ENCODE measurements at regions not wholly inside any gene's neighbourhood (a gene's known extent, or its start where the extent isn't known, plus 50 kb on each side); places are given as distances from the start of the nearest gene placed in this dataset.
A peak's percentile ranks its signal among the peaks of the same experiment; 100 is the strongest.

DNA sequence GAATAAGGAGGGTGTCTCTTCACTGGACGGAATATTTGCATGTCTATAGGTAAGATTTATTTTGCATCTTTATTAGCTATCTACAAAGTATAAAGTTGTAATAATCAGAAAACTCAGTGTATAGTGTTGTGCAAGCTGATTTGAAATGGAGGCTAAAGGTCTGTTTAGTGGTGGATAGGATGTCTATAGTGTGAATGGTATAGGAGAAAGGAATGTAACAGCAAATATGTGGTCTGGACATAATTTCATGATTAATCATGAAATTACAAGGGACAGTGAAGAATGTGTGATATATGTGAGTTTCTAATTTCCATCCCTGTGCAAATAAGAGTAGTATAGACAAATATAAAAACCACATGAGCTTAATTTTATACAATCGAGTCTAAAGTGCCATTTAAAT, 79.3 kb upstream of the CAMK2D start:
- H3K36me3 Mint-ChIP-seq (ENCODE audit: low read depth) = no peaks in the 10 kb centered on the region
- ChIA-PET POLR2A (no interaction called here), CTCF (interaction anchor here (0.8 kb wide), 1 partner anchor 10 kb away, joined by 3 read pairs; no protein-coding TSS in a partner anchor)
- H3K9me3 Mint-ChIP-seq = no peaks in the 10 kb centered on the region
- no peak overlapping the region for H3K4me3 Mint-ChIP-seq
- H3K27ac Mint-ChIP-seq = no peak overlapping the region
- peaks cover 3% of the 10 kb centered on the region for H3K27me3 Mint-ChIP-seq
- H3K4me1 Mint-ChIP-seq (ENCODE audit: low read depth) = peaks cover 7% of the 10 kb centered on the region
- ATAC-seq (no peak), DNase-seq (no peak)
- no peak for TF ChIP-seq CTCF (IDR thresholded peaks at IDR 0.05)
- intact Hi-C loops (cut with micrococcal nuclease) = no loop called here

DNA sequence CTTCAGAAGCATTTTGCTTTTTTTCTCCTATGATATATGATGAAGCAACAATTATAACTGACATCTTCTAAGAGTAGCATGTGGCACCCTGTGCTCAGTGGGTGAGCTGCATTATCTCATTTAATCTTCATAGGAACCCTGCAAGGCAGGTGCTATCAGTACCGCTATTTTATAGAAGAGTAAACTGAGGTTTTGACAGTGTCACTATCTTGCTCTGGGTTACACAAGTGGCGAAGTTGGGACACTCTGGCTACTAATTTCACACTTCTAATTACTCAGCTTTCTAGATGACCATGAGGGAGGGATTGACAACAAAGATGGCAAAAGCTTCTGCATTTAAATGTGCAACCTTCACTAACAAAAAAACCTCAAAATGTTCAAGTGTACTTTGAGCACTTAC, 76.9 kb upstream of the CAMK2D start:
- DNase-seq (no peak), ATAC-seq (no peak)
- H3K9me3 Mint-ChIP-seq = no peaks in the 10 kb centered on the region
- H3K4me1 Mint-ChIP-seq (ENCODE audit: low read depth) = peaks cover 7% of the 10 kb centered on the region
- intact Hi-C loops (cut with micrococcal nuclease) = no loop called here
- CTCF ChIA-PET = interaction anchor here (1.1 to 1.8 kb wide), 2 partner anchors 13 to 443 kb away, joined by 5 to 7 read pairs; no protein-coding TSS in a partner anchor
- no peaks in the 10 kb centered on the region for H3K36me3 Mint-ChIP-seq (ENCODE audit: low read depth)
- H3K27me3 Mint-ChIP-seq = peaks cover 3% of the 10 kb centered on the region
- TF ChIP-seq CTCF (IDR thresholded peaks at IDR 0.05) = no peak
- H3K4me3 Mint-ChIP-seq = no peak overlapping the region
- no peak overlapping the region for H3K27ac Mint-ChIP-seq
- POLR2A ChIA-PET = no interaction called here

GRCh38 chr4:113837397-113837796, 75.9 kb upstream of the CAMK2D start:
- no peaks in the 10 kb centered on the region for H3K36me3 Mint-ChIP-seq (ENCODE audit: low read depth)
- CTCF ChIA-PET = interaction anchor here (1.1 to 1.8 kb wide), 2 partner anchors 12 to 30 kb away, joined by 3 to 7 read pairs; no protein-coding TSS in a partner anchor
- no peak for DNase-seq
- H3K4me3 Mint-ChIP-seq = no peak overlapping the region
- H3K9me3 Mint-ChIP-seq = no peaks in the 10 kb centered on the region
- intact Hi-C loops (cut with micrococcal nuclease) = no loop called here
- peak; percentile 51 for ATAC-seq
- POLR2A ChIA-PET = interaction anchor here (0.6 kb wide), 1 partner anchor 12 kb away, joined by 3 read pairs; no protein-coding TSS in a partner anchor
- H3K27me3 Mint-ChIP-seq = peaks cover 3% of the 10 kb centered on the region
- H3K4me1 Mint-ChIP-seq (ENCODE audit: low read depth) = peaks cover 7% of the 10 kb centered on the region
- TF ChIP-seq CTCF (IDR thresholded peaks at IDR 0.05) = no peak
- no peak overlapping the region for H3K27ac Mint-ChIP-seq

GRCh38 chr4:113835005-113835404, 73.5 kb upstream of the CAMK2D start:
- Mint-ChIP-seq H3K27me3 (peaks cover 6% of the 10 kb centered on the region), H3K4me1 (ENCODE audit: low read depth) (peaks cover 12% of the 10 kb centered on the region)

GRCh38 chr4:113834298-113834697, 72.8 kb upstream of the CAMK2D start:
- ChIA-PET POLR2A (interaction anchor here (0.6 kb wide), 1 partner anchor 51 kb away, joined by 3 read pairs; no protein-coding TSS in a partner anchor), CTCF (no interaction called here)
- Mint-ChIP-seq H3K4me1 (ENCODE audit: low read depth) (peaks cover 12% of the 10 kb centered on the region), H3K4me3 (no peak overlapping the region), H3K27me3 (peaks cover 4% of the 10 kb centered on the region), H3K27ac (no peak overlapping the region), H3K9me3 (no peaks in the 10 kb centered on the region), H3K36me3 (ENCODE audit: low read depth) (no peaks in the 10 kb centered on the region)
- ATAC-seq (no peak), DNase-seq (no peak)
- intact Hi-C loops (cut with micrococcal nuclease) = no loop called here
- TF ChIP-seq CTCF (IDR thresholded peaks at IDR 0.05) = no peak

More at GRCh38 chr4:113835005-113835404, 73.5 kb upstream of the CAMK2D start:
- Mint-ChIP-seq H3K36me3 (ENCODE audit: low read depth) (no peaks in the 10 kb centered on the region), H3K9me3 (no peaks in the 10 kb centered on the region), H3K4me3 (no peak overlapping the region), H3K27ac (no peak overlapping the region)
- intact Hi-C loops (cut with micrococcal nuclease) = no loop called here
- TF ChIP-seq CTCF (IDR thresholded peaks at IDR 0.05) = no peak
- ChIA-PET POLR2A (no interaction called here), CTCF (no interaction called here)
- ATAC-seq (no peak), DNase-seq (no peak)

Data from activated CD8-positive, alpha-beta T cell treated with anti-CD3 and anti-CD28 coated beads for 36 hours (primary cell).